Adrenal gland (tissue), 9 donors: ENCODE measurements at regions not wholly inside any gene's neighbourhood (a gene's known extent, or its start where the extent isn't known, plus 50 kb on each side); places are given as distances from the start of the nearest gene placed in this dataset.

ENCODE experiments used
- DNase-seq, 7 donors: peaks; one replicate each; pipeline ENCODE4 v3.0.0-alpha.2; 2019 to 2020
- H3K27ac ChIP-seq, 5 donors: fragments of 200-600 bp; sonication (generic) in 4 of 5; 1 replicate in 3 of 5; 2 replicates in 2 of 5; pipeline versions ENCODE4 v1.5.1 to v1.8.0; 2016 to 2020; ENCODE audit warnings: mild to moderate bottlenecking in 1 of 5
- H3K27me3 ChIP-seq: fragments of 200-600 bp; 2 replicates; pipeline ENCODE4 v1.8.0; 2021
- H3K36me3 ChIP-seq, 2 donors: fragments of 200-600 bp; replicated peaks in 1 of 2; 1 replicate in 1 of 2; 2 replicates in 1 of 2; pipeline versions ENCODE4 v1.5.1 to v1.8.0; 2018 to 2022
- H3K4me1 ChIP-seq, 2 donors: fragments of 200-600 bp; replicated peaks in 1 of 2; 1 replicate in 1 of 2; 2 replicates in 1 of 2; pipeline versions ENCODE4 v1.5.1 to v1.8.0; 2018 to 2021
- H3K4me3 ChIP-seq, 4 donors: fragments of 200-600 bp; sonication (generic) in 3 of 4; one replicate each; pipeline ENCODE4 v1.5.1; 2016 to 2018
- H3K9me3 ChIP-seq, 3 donors: fragments of 200-600 bp; sonication (generic) in 1 of 3; replicated peaks in 1 of 3; 1 replicate in 2 of 3; 2 replicates in 1 of 3; pipeline versions ENCODE4 v1.5.1 to v1.8.0; 2016 to 2021
- CTCF ChIP-seq, 6 experiments: fragments of 450-650 bp in 4 of 6; fragments of 200-600 bp in 2 of 6; sonication (generic) in 1 of 6; IDR thresholded peaks; 1 replicate in 5 of 6; 2 replicates in 1 of 6; pipeline versions ENCODE4 v1.5.1 to v1.8.0; 2016 to 2021; ENCODE audit warnings: antibody characterized with exemption in 6 of 6, mild to moderate bottlenecking in 2 of 6, moderate library complexity in 1 of 6
- POLR2A ChIP-seq, 2 donors: fragments of 450-650 bp; IDR thresholded peaks; one replicate each; pipeline ENCODE4 v1.6.1; 2017; ENCODE audit warnings: antibody characterized with exemption in 2 of 2, mild to moderate bottlenecking in 2 of 2, moderate library complexity in 1 of 2
- WGBS, 4 donors: extraction: QIAGEN DNeasy Blood & Tissue Kit in 2 of 4; methylation state at CpG; one replicate each; pipeline versions ENCODE4 v1.1.5 to v1.1.7; 2013 to 2017; 5-methylcytosine and 5-hydroxymethylcytosine counted together
- intact Hi-C, 2 donors: fragments of 100-400 bp; cut with DNase I; formaldehyde crosslinking; loops; one replicate each; pipeline versions ENCODE4 v1.14.1 to v1.15.0; 2022 to 2023
- donor health status: healthy with polysubstance abuse.
- donor health status: Bipolar disorder and iron deficiency.
- donor health status: DM: yes; HTN: yes; CAD: no.
- donor health status: DM: no; HTN: no; CAD: no.
- donor health status: DM: no; HTN: no; CAD: no.

GRCh38 chr10:107618504-107618994 is 454.0 kb upstream of the SORCS1 start:
- intact Hi-C loops, result no loop called here
- H3K4me1 ChIP-seq, result no peaks in the 10 kb centered on the region

GRCh38 chr10:107616463-107617410 is 452.2 kb upstream of the SORCS1 start:
- WGBS, 4 donors, result 77 to 84% (median 82%) methylated on average over 4 of the region's 4 CpGs
- Histone ChIP-seq H3K36me3 (no peaks in the 10 kb centered on the region), H3K27ac (no peak overlapping the region), H3K9me3 (no peaks in the 10 kb centered on the region), H3K4me1 (no peaks in the 10 kb centered on the region), H3K4me3 (no peak overlapping the region), H3K27me3 (no peaks in the 10 kb centered on the region)
- intact Hi-C loops, result no loop called here
- TF ChIP-seq POLR2A (IDR thresholded peaks at IDR 0.05) (no peak), CTCF (IDR thresholded peaks at IDR 0.05) (no peak)
- DNase-seq, result no peak

More at GRCh38 chr10:107618504-107618994, 454.0 kb upstream of the SORCS1 start:
- H3K27me3 ChIP-seq, result no peaks in the 10 kb centered on the region
- WGBS, 4 donors, result 84 to 92% (median 88%) methylated on average over 1 of the region's 1 CpG
- H3K4me3 ChIP-seq, result no peak overlapping the region
- H3K27ac ChIP-seq, result no peak overlapping the region
- DNase-seq, result no peak
- TF ChIP-seq CTCF (IDR thresholded peaks at IDR 0.05), result no peak
- no peak for TF ChIP-seq POLR2A (IDR thresholded peaks at IDR 0.05)
- H3K36me3 ChIP-seq, result no peaks in the 10 kb centered on the region
- H3K9me3 ChIP-seq, result no peaks in the 10 kb centered on the region

GRCh38 chr10:107616031-107616430 is 451.5 kb upstream of the SORCS1 start:
- no peak for TF ChIP-seq POLR2A (IDR thresholded peaks at IDR 0.05)
- no peak overlapping the region for H3K27ac ChIP-seq
- H3K27me3 ChIP-seq, result no peaks in the 10 kb centered on the region
- no peaks in the 10 kb centered on the region for H3K4me1 ChIP-seq
- intact Hi-C loops, result no loop called here
- no peak for DNase-seq
- no peaks in the 10 kb centered on the region for H3K36me3 ChIP-seq
- no peaks in the 10 kb centered on the region for H3K9me3 ChIP-seq
- H3K4me3 ChIP-seq, result no peak overlapping the region

- H3K4me1 ChIP-seq, result no peaks in the 10 kb centered on the region
- intact Hi-C loops, result no loop called here
- no peak overlapping the region for H3K27ac ChIP-seq
- no peak overlapping the region for H3K4me3 ChIP-seq
- H3K27me3 ChIP-seq, result no peaks in the 10 kb centered on the region
- H3K9me3 ChIP-seq, result no peaks in the 10 kb centered on the region
- DNase-seq, result no peak
- H3K36me3 ChIP-seq, result no peaks in the 10 kb centered on the region
- TF ChIP-seq POLR2A (IDR thresholded peaks at IDR 0.05) (no peak), CTCF (IDR thresholded peaks at IDR 0.05) (no peak)
- 72 to 87% (median 83%) methylated on average over 8 of the region's 8 CpGs for WGBS, 4 donors
These were observed 450.6 kb upstream of the SORCS1 start for GRCh38 chr10:107614939-107615685.
